A673 (cell line): ENCODE measurements at regions not wholly inside any gene's neighbourhood (a gene's known extent, or its start where the extent isn't known, plus 50 kb on each side); places are given as distances from the start of the nearest gene placed in this dataset.
A peak's percentile ranks its signal among the peaks of the same experiment; 100 is the strongest.
"Not testable (repeated sequence)": the region's sequence is repeated elsewhere in the genome, so short reads cannot be mapped to it uniquely, and the experiment has no call there.

Experiments used
- BruUV-seq: library from RNA; stranded (reverse); fragments of 400-500 nt; replicated peaks from 2 replicates; lab custom pipeline; 2021; lab: Mats Ljungman, UMichigan
- CTCF ChIA-PET: fragments of 300-600 bp; sonication (Branson Sonifier 250); formaldehyde crosslinking; loops from one replicate; lab custom pipeline; 2022; ENCODE audit warnings: antibody characterized with exemption; lab: Charles Lee
- POLR2A ChIA-PET: fragments of 300-600 bp; sonication (Branson Sonifier 250); formaldehyde crosslinking; loops from one replicate; lab custom pipeline; 2022; ENCODE audit warnings: antibody characterized with exemption; ENCODE audit not compliant: low non-redundant PET; lab: Charles Lee
- DNase-seq: peaks from one replicate; pipeline ENCODE4 v3.0.0-alpha.2; 2015; ENCODE audit warnings: low spot score
- H3K27ac ChIP-seq: fragments of 200-600 bp; sonication (generic); 2 replicates; pipeline ENCODE4 v1.5.1; 2016; ENCODE audit warnings: mixed run types, low read depth, mild to moderate bottlenecking, mixed read lengths, antibody characterized with exemption, low read length; ENCODE audit not compliant: poor library complexity, severe bottlenecking
- H3K27me3 ChIP-seq: fragments of 200-600 bp; sonication (generic); replicated peaks from 2 replicates; pipeline ENCODE4 v1.6.1; 2017; ENCODE audit warnings: mixed run types, low read depth, mild to moderate bottlenecking, mixed read lengths, antibody characterized with exemption, low read length; ENCODE audit not compliant: insufficient read depth, poor library complexity
- H3K36me3 ChIP-seq: fragments of 200-600 bp; sonication (generic); 2 replicates; pipeline ENCODE4 v1.6.1; 2016; ENCODE audit warnings: mixed run types, mild to moderate bottlenecking, mixed read lengths, antibody characterized with exemption, low read length; ENCODE audit not compliant: insufficient read depth, poor library complexity, severe bottlenecking
- H3K4me1 ChIP-seq: fragments of 200-600 bp; sonication (generic); 2 replicates; pipeline ENCODE4 v1.6.1; 2017; ENCODE audit warnings: mixed run types, mild to moderate bottlenecking, mixed read lengths, antibody characterized with exemption, low read length; ENCODE audit not compliant: insufficient read depth, poor library complexity, severe bottlenecking
- H3K4me3 ChIP-seq: fragments of 200-600 bp; sonication (generic); 2 replicates; pipeline ENCODE4 v1.5.1; 2016; ENCODE audit warnings: low read depth, mixed run types, mild to moderate bottlenecking, mixed read lengths, low read length; ENCODE audit not compliant: poor library complexity, severe bottlenecking
- H3K9me3 ChIP-seq: fragments of 200-600 bp; sonication (generic); 2 replicates; pipeline ENCODE4 v1.6.1; 2016; ENCODE audit warnings: mixed run types, low read depth, mild to moderate bottlenecking, mixed read lengths, antibody characterized with exemption, low read length; ENCODE audit not compliant: poor library complexity, severe bottlenecking
- EZH2 ChIP-seq: fragments of 200-600 bp; sonication (generic); IDR thresholded peaks from 2 replicates; pipeline ENCODE4 v1.6.1; 2017; ENCODE audit warnings: borderline replicate concordance, low read depth, mild to moderate bottlenecking, mixed read lengths, antibody characterized with exemption, low read length; ENCODE audit not compliant: poor library complexity, severe bottlenecking
- intact Hi-C: fragments of 100-400 bp; cut with micrococcal nuclease; formaldehyde crosslinking; loops from one replicate; pipeline ENCODE4 v1.10.0; 2022; ENCODE audit not compliant: unreplicated experiment
- TF ChIP-seq, protein P1 (sequence below): fragments of 300-800, 200-600 bp; sonication (generic); conservative IDR thresholded peaks from 2 replicates; pipeline ENCODE4 v1.5.1; 2017; ENCODE audit warnings: low read depth, mild to moderate bottlenecking, antibody characterized with exemption, low read length, moderate library complexity, mixed read lengths

DNA sequence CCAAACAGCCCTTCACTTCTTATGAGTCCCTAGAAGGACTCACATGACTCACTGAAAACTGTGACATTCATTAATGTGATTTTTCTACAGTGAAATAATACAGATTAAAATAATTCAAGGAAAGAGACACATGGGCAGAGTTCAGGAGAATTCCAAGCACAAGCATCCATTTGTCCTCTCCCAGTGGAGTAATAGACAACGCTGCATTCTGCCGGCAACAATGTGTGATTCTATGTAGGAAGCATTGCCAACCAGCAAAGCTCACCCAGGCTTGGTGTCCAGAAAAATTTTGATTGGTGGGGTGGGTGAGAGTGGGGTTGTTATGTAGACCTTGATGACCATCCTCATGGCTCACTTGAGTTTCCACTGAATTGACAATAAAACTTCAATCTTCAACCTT lies 123.9 kb downstream of the VPREB1 start:
- CTCF ChIA-PET: no interaction called here
- POLR2A ChIA-PET: no interaction called here
- Histone ChIP-seq H3K4me1 (no peaks in the 10 kb centered on the region), H3K4me3 (no peak overlapping the region), H3K27ac (no peak overlapping the region), H3K36me3 (no peaks in the 10 kb centered on the region), H3K9me3 (no peaks in the 10 kb centered on the region), H3K27me3 (peaks cover 79% of the 10 kb centered on the region)
- DNase-seq: no peak
- no TSS peak for BruUV-seq
- TF ChIP-seq, protein P1, sequence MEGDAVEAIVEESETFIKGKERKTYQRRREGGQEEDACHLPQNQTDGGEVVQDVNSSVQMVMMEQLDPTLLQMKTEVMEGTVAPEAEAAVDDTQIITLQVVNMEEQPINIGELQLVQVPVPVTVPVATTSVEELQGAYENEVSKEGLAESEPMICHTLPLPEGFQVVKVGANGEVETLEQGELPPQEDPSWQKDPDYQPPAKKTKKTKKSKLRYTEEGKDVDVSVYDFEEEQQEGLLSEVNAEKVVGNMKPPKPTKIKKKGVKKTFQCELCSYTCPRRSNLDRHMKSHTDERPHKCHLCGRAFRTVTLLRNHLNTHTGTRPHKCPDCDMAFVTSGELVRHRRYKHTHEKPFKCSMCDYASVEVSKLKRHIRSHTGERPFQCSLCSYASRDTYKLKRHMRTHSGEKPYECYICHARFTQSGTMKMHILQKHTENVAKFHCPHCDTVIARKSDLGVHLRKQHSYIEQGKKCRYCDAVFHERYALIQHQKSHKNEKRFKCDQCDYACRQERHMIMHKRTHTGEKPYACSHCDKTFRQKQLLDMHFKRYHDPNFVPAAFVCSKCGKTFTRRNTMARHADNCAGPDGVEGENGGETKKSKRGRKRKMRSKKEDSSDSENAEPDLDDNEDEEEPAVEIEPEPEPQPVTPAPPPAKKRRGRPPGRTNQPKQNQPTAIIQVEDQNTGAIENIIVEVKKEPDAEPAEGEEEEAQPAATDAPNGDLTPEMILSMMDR: no peak
- no peak for TF ChIP-seq EZH2
- intact Hi-C loops: no loop called here

DNA sequence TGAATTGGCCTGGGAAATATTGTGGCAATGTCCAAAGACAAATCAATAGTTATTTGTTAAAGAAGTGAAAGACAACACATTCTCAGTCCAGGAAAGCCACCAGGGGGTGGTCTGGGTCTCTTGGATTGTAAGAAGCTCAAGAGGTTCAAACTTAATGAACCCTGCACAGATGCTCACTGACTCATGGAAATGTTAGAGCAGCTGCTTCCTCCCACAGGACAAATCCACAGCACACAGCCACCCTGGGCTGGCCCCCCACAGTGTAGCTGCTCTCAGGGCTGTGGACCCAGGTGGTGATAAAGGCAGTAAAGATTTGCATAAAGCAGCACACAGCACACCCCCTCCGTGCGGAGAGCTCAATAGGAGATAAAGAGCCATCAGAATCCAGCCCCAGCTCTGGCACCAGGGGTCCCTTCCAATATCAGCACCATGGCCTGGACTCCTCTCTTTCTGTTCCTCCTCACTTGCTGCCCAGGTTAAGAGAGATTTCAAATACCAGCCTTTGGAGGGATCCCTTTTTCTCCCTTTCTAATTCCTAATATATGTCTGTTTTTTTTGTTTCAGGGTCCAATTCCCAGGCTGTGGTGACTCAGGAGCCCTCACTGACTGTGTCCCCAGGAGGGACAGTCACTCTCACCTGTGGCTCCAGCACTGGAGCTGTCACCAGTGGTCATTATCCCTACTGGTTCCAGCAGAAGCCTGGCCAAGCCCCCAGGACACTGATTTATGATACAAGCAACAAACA lies 124.8 kb downstream of the VPREB1 start:
- H3K36me3 ChIP-seq, BruUV-seq, H3K4me1 ChIP-seq, intact Hi-C loops, H3K27ac ChIP-seq, POLR2A ChIA-PET, H3K4me3 ChIP-seq, H3K9me3 ChIP-seq: not testable (repeated sequence)
- peak; percentile 18 for DNase-seq
- H3K27me3 ChIP-seq: peaks cover 80% of the 10 kb centered on the region
- CTCF ChIA-PET: interaction anchor here (0.7 kb wide), 1 partner anchor 53 kb away, joined by 4 read pairs; no protein-coding TSS in a partner anchor

DNA sequence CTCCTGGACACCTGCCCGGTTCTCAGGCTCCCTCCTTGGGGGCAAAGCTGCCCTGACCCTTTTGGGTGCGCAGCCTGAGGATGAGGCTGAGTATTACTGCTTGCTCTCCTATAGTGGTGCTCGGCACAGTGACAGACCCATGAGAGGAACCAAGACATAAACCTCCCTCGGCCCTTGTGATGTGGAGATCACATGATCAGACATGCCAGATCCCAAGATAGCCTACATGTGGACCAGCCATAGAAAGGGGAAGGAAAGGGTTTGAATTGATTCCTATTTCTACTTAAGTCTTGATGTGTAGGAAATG lies 125.3 kb downstream of the VPREB1 start:
- H3K27ac ChIP-seq: no peak overlapping the region
- POLR2A ChIA-PET: no interaction called here
- no peaks in the 10 kb centered on the region for H3K9me3 ChIP-seq
- DNase-seq: no peak
- no peaks in the 10 kb centered on the region for H3K36me3 ChIP-seq
- no TSS peak for BruUV-seq
- TF ChIP-seq, protein P1: no peak
- TF ChIP-seq EZH2: no peak
- no peaks in the 10 kb centered on the region for H3K4me1 ChIP-seq
- intact Hi-C loops: no loop called here
- H3K4me3 ChIP-seq: no peak overlapping the region
- CTCF ChIA-PET: no interaction called here
- peaks cover 82% of the 10 kb centered on the region for H3K27me3 ChIP-seq

DNA sequence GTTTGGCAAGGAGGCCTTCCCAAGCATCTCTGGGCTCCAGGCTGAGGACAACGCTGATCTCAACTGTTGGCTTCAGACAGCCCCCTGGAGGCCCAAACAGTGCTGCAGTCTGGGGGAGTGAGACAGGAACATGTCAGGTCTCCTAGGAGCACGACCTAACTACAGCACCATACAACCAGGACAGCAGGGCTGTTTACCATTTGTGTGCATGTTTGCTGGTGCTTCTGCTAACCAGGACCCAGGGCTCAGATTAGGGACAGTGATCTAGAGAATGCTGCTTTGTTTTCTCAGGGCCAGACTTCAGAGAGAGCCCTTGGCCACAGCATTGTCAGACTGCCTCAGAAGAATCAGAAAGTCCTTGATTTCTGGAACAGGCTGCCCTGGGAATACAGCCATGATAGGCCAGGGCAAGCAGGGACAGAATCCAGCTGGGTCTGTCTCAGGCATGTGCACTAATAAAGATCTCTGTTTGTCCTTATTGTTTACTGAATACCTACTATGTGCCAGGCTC lies 126.5 kb downstream of the VPREB1 start:
- no peaks in the 10 kb centered on the region for H3K9me3 ChIP-seq
- intact Hi-C loops: no loop called here
- BruUV-seq: no TSS peak
- DNase-seq: peak; percentile 6
- TF ChIP-seq, protein P1: peak; percentile 23; the same call in 1 of the 2 replicates
- TF ChIP-seq EZH2: no peak
- H3K27ac ChIP-seq: no peak overlapping the region
- peaks cover 80% of the 10 kb centered on the region for H3K27me3 ChIP-seq
- H3K4me1 ChIP-seq: no peaks in the 10 kb centered on the region
- POLR2A ChIA-PET: no interaction called here
- no peak overlapping the region for H3K4me3 ChIP-seq
- H3K36me3 ChIP-seq: no peaks in the 10 kb centered on the region
- CTCF ChIA-PET: no interaction called here
